ENCODE measurements at regions not wholly inside any gene's neighbourhood (a gene's known extent, or its start where the extent isn't known, plus 50 kb on each side); places are given as distances from the start of the nearest gene placed in this dataset.

DNA sequence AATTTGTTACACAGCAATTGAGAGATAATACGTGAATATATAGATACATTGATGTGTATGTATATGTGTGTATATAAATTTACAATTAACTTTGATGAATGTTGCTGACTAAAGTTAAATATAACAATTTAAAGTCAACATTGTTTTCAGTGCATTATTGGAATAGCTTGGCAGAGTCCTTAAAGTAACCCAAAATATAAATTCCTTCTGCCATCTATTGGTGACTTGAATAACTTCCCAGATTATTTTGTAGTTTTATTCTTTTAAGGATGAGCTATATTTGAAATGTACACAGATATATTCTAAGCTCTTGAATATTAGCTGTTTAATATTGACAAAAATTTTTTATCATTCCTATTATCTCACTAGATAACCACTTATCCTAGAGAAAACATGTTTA, 298.2 kb upstream of the FSTL5 start:
- TF ChIP-seq, protein P1, sequence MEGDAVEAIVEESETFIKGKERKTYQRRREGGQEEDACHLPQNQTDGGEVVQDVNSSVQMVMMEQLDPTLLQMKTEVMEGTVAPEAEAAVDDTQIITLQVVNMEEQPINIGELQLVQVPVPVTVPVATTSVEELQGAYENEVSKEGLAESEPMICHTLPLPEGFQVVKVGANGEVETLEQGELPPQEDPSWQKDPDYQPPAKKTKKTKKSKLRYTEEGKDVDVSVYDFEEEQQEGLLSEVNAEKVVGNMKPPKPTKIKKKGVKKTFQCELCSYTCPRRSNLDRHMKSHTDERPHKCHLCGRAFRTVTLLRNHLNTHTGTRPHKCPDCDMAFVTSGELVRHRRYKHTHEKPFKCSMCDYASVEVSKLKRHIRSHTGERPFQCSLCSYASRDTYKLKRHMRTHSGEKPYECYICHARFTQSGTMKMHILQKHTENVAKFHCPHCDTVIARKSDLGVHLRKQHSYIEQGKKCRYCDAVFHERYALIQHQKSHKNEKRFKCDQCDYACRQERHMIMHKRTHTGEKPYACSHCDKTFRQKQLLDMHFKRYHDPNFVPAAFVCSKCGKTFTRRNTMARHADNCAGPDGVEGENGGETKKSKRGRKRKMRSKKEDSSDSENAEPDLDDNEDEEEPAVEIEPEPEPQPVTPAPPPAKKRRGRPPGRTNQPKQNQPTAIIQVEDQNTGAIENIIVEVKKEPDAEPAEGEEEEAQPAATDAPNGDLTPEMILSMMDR (IDR thresholded peaks at IDR 0.05; ENCODE audit: low read depth, low read length, missing input control), result no peak
- TF ChIP-seq, protein P2, sequence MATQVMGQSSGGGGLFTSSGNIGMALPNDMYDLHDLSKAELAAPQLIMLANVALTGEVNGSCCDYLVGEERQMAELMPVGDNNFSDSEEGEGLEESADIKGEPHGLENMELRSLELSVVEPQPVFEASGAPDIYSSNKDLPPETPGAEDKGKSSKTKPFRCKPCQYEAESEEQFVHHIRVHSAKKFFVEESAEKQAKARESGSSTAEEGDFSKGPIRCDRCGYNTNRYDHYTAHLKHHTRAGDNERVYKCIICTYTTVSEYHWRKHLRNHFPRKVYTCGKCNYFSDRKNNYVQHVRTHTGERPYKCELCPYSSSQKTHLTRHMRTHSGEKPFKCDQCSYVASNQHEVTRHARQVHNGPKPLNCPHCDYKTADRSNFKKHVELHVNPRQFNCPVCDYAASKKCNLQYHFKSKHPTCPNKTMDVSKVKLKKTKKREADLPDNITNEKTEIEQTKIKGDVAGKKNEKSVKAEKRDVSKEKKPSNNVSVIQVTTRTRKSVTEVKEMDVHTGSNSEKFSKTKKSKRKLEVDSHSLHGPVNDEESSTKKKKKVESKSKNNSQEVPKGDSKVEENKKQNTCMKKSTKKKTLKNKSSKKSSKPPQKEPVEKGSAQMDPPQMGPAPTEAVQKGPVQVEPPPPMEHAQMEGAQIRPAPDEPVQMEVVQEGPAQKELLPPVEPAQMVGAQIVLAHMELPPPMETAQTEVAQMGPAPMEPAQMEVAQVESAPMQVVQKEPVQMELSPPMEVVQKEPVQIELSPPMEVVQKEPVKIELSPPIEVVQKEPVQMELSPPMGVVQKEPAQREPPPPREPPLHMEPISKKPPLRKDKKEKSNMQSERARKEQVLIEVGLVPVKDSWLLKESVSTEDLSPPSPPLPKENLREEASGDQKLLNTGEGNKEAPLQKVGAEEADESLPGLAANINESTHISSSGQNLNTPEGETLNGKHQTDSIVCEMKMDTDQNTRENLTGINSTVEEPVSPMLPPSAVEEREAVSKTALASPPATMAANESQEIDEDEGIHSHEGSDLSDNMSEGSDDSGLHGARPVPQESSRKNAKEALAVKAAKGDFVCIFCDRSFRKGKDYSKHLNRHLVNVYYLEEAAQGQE (IDR thresholded peaks at IDR 0.05), result no peak
- TF ChIP-seq, protein P3, sequence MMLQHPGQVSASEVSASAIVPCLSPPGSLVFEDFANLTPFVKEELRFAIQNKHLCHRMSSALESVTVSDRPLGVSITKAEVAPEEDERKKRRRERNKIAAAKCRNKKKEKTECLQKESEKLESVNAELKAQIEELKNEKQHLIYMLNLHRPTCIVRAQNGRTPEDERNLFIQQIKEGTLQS (IDR thresholded peaks at IDR 0.05), result no peak
- TF ChIP-seq, protein P4, sequence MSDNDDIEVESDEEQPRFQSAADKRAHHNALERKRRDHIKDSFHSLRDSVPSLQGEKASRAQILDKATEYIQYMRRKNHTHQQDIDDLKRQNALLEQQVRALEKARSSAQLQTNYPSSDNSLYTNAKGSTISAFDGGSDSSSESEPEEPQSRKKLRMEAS (IDR thresholded peaks at IDR 0.05), result no peak
- no peak for TF ChIP-seq SP1 (IDR thresholded peaks at IDR 0.05)
- peak; percentile 16 to 62 for TF ChIP-seq RAD21 (IDR thresholded peaks at IDR 0.05)
- no peak for TF ChIP-seq JUND (IDR thresholded peaks at IDR 0.05)
- no peak for TF ChIP-seq TAF1 (conservative IDR thresholded peaks at IDR 0.05)
- TF ChIP-seq RXRA (IDR thresholded peaks at IDR 0.05), result no peak

All from liver (tissue), 3 donors.